COLO668 (cell line): ENCODE measurements at regions not wholly inside any gene's neighbourhood (a gene's known extent, or its start where the extent isn't known, plus 50 kb on each side); places are given as distances from the start of the nearest gene placed in this dataset.
"Not testable (repeated sequence)": the region's sequence is repeated elsewhere in the genome, so short reads cannot be mapped to it uniquely, and the experiment has no call there.

ENCODE experiments used
- DNase-seq: peaks from one replicate; lab custom pipeline; 2025; ENCODE audit not compliant: unreplicated experiment; lab: John Stamatoyannopoulos, UW

- no peak for DNase-seq
Measured at GRCh38 chr6:103699769-103700168, 1160.0 kb downstream of the HACE1 start.

- no peak for DNase-seq
Measured at GRCh38 chr6:103687430-103687829, 1172.3 kb downstream of the HACE1 start.

GRCh38 chr6:103680116-103680515, 1179.6 kb downstream of the HACE1 start:
- DNase-seq, result no peak

- no peak for DNase-seq
Measured at GRCh38 chr6:103677290-103677689, 1182.4 kb downstream of the HACE1 start.

GRCh38 chr6:103675807-103676406, 1183.8 kb downstream of the HACE1 start:
- DNase-seq, result no peak

- no peak for DNase-seq
Measured at GRCh38 chr6:103674790-103675189, 1184.9 kb downstream of the HACE1 start.

- DNase-seq, result no peak
Measured at GRCh38 chr6:103672169-103672568, 1187.5 kb downstream of the HACE1 start.

GRCh38 chr6:103629613-103630012, 1230.1 kb downstream of the HACE1 start:
- no peak for DNase-seq

GRCh38 chr6:103617642-103618041, 1242.1 kb downstream of the HACE1 start:
- DNase-seq, result no peak

GRCh38 chr6:103587722-103588121, 1272.0 kb downstream of the HACE1 start:
- DNase-seq, result no peak

- no peak for DNase-seq
Measured at GRCh38 chr6:103578115-103578514, 1281.6 kb downstream of the HACE1 start.

- no peak for DNase-seq
Measured at GRCh38 chr6:103570431-103570830, 1289.3 kb downstream of the HACE1 start.

- no peak for DNase-seq
Measured at GRCh38 chr6:103554911-103555310, 1304.8 kb downstream of the HACE1 start.

- DNase-seq, result no peak
Measured at GRCh38 chr6:103538381-103538780, 1321.3 kb downstream of the HACE1 start.

- DNase-seq, result no peak
Measured at GRCh38 chr6:103534814-103535213, 1324.9 kb downstream of the HACE1 start.

- DNase-seq, result no peak
Measured at GRCh38 chr6:103534095-103534494, 1325.6 kb downstream of the HACE1 start.

- no peak for DNase-seq
Measured at GRCh38 chr6:103522045-103522444, 1337.7 kb downstream of the HACE1 start.

GRCh38 chr6:103516336-103516735, 1343.4 kb downstream of the HACE1 start:
- no peak for DNase-seq

GRCh38 chr6:103507052-103507451, 1352.7 kb downstream of the HACE1 start:
- DNase-seq, result no peak

- DNase-seq, result no peak
Measured at GRCh38 chr6:103505155-103505518, 1354.6 kb downstream of the HACE1 start.

GRCh38 chr6:103504501-103505154, 1355.1 kb downstream of the HACE1 start:
- no peak for DNase-seq

- DNase-seq, result not testable (repeated sequence)
Measured at GRCh38 chr6:103496588-103496987, 1363.1 kb downstream of the HACE1 start.

GRCh38 chr6:103456652-103457051, 1403.1 kb downstream of the HACE1 start:
- DNase-seq, result no peak
